Right kidney (tissue), 1 donor: ENCODE measurements at regions not wholly inside any gene's neighbourhood (a gene's known extent, or its start where the extent isn't known, plus 50 kb on each side); places are given as distances from the start of the nearest gene placed in this dataset.

ENCODE experiments used
- DNase-seq: peaks from one replicate; pipeline ENCODE4 v3.0.0-alpha.2; 2016

GRCh38 chr2:40809156-40809555 lies 357.3 kb upstream of the SLC8A1 start:
- DNase-seq: no peak

- DNase-seq: no peak
Measured at GRCh38 chr2:40814616-40815015, 362.7 kb upstream of the SLC8A1 start.

- no peak for DNase-seq
Measured at GRCh38 chr2:40820319-40820718, 368.4 kb upstream of the SLC8A1 start.

- DNase-seq: no peak
Measured at GRCh38 chr2:40823478-40823877, 371.6 kb upstream of the SLC8A1 start.

- no peak for DNase-seq
Measured at GRCh38 chr2:40824278-40824677, 372.4 kb upstream of the SLC8A1 start.

- no peak for DNase-seq
Measured at GRCh38 chr2:40827392-40827791, 375.5 kb upstream of the SLC8A1 start.

GRCh38 chr2:40831321-40831873 lies 379.5 kb upstream of the SLC8A1 start:
- no peak for DNase-seq

- DNase-seq: no peak
Measured at GRCh38 chr2:40841856-40842255, 390.0 kb upstream of the SLC8A1 start.

- DNase-seq: no peak
Measured at GRCh38 chr2:40844353-40845277, 392.7 kb upstream of the SLC8A1 start.

GRCh38 chr2:40851661-40852060 lies 399.8 kb upstream of the SLC8A1 start:
- no peak for DNase-seq

GRCh38 chr2:40859617-40860016 lies 407.7 kb upstream of the SLC8A1 start:
- DNase-seq: no peak

- no peak for DNase-seq
Measured at GRCh38 chr2:40867829-40868228, 415.9 kb upstream of the SLC8A1 start.

- DNase-seq: no peak
Measured at GRCh38 chr2:40872580-40872979, 420.7 kb upstream of the SLC8A1 start.

- DNase-seq: no peak
Measured at GRCh38 chr2:40874380-40874779, 422.5 kb upstream of the SLC8A1 start.

GRCh38 chr2:40877734-40878288 lies 425.9 kb upstream of the SLC8A1 start:
- DNase-seq: no peak

GRCh38 chr2:40879305-40879704 lies 427.4 kb upstream of the SLC8A1 start:
- DNase-seq: no peak

- no peak for DNase-seq
Measured at GRCh38 chr2:40886100-40886499, 434.2 kb upstream of the SLC8A1 start.

- DNase-seq: no peak
Measured at GRCh38 chr2:40886655-40887054, 434.8 kb upstream of the SLC8A1 start.

- DNase-seq: no peak
Measured at GRCh38 chr2:40896358-40896757, 444.5 kb upstream of the SLC8A1 start.

GRCh38 chr2:40914666-40915065 lies 462.8 kb upstream of the SLC8A1 start:
- DNase-seq: peak; percentile 8

- DNase-seq: peak; percentile 2
Measured at GRCh38 chr2:40915651-40916050, 463.8 kb upstream of the SLC8A1 start.

- no peak for DNase-seq
Measured at GRCh38 chr2:40935349-40935748, 483.5 kb upstream of the SLC8A1 start.

- no peak for DNase-seq
Measured at GRCh38 chr2:40937284-40937683, 485.4 kb upstream of the SLC8A1 start.

GRCh38 chr2:40953341-40953740 lies 501.5 kb upstream of the SLC8A1 start:
- no peak for DNase-seq
